Urinary bladder (tissue), 3 donors: ENCODE measurements at regions not wholly inside any gene's neighbourhood (a gene's known extent, or its start where the extent isn't known, plus 50 kb on each side); places are given as distances from the start of the nearest gene placed in this dataset.

Experiments used
- DNase-seq: peaks from one replicate; pipeline ENCODE4 v3.0.0-alpha.2; 2015; ENCODE audit errors: extremely low spot score
- H3K27ac ChIP-seq: one replicate; pipeline ENCODE4 v1.5.1; 2013; ENCODE audit warnings: low read depth, mild to moderate bottlenecking, moderate library complexity
- H3K36me3 ChIP-seq: one replicate; pipeline ENCODE4 v1.6.1; 2013; ENCODE audit warnings: mild to moderate bottlenecking, moderate library complexity; ENCODE audit not compliant: insufficient read depth
- H3K4me1 ChIP-seq: one replicate; pipeline ENCODE4 v1.6.1; 2013; ENCODE audit warnings: mild to moderate bottlenecking, moderate library complexity; ENCODE audit not compliant: insufficient read depth
- H3K4me3 ChIP-seq: one replicate; pipeline ENCODE4 v1.5.1; 2013; ENCODE audit warnings: low read depth, low read length
- WGBS: extraction: QIAGEN DNeasy Blood & Tissue Kit; methylation state at CpG from one replicate; pipeline ENCODE4 v1.1.7; 2013; 5-methylcytosine and 5-hydroxymethylcytosine counted together
- donor health status: healthy with polysubstance abuse.
- donor health status: healthy.

DNA sequence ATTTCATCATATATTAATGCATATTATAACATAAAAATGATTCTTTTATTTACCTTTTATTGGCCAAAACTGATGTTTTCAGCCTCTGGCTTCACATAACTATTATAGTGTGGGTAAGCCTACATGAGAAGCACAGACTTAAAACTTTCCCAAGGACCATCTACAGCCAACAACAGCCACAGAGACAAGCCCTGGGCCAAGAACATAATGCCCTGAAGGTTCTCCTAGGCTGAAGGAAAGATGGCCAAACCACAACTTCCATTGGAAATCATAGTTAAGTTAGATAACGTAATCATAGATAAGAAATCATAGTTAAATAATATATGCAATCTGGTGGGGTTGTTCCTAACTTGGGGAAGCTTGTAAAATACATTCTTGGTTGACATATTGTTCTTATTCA, 280.0 kb upstream of the EMCN start:
- no peak overlapping the region for H3K27ac ChIP-seq
- H3K36me3 ChIP-seq, result no peaks in the 10 kb centered on the region
- no peak for DNase-seq
- H3K4me1 ChIP-seq, result no peaks in the 10 kb centered on the region
- no peak overlapping the region for H3K4me3 ChIP-seq
- WGBS, result 0% methylated on average over 1 of the region's 1 CpG

DNA sequence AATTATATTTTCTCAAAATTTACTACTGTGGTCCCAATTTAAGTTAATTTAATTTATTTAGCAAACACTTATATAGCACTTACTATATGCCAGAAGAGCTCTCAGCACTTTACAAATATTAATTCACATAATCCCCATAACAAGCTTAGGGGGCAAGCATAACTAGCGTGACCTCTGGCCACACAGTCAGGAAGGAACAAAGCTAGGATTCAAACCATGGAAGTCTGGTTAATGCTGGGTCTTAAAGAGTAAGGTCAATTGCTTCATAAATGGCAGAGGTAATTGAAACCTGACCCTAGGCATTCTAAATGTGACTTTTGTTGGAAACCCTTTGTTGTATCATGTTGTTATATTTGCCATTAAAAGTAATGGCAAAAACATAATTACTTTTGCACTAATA, 279.5 kb upstream of the EMCN start:
- 96% methylated on average over 1 of the region's 1 CpG for WGBS
- no peak overlapping the region for H3K27ac ChIP-seq
- H3K4me3 ChIP-seq, result no peak overlapping the region
- H3K36me3 ChIP-seq, result no peaks in the 10 kb centered on the region
- no peak for DNase-seq
- no peaks in the 10 kb centered on the region for H3K4me1 ChIP-seq

DNA sequence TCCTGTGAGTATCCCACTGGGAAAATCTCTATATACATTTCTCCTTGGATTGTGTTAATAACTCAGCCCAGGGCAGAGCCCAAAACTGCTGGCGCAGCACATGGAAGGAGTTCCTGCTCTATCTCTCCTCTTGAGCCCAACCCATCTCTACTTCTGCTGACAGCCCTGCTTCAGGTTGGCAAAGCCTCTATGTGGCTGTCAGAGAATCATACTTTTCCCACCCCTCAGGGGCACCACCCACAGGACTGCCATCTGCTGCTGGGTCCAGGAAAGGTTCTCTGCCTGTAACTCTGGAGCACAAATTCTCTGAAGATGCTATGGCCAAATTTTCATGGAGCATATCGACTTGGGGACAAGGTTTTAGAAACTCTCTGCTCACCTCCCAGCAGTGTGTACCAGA, 278.5 kb upstream of the EMCN start:
- Histone ChIP-seq H3K4me3 (no peak overlapping the region), H3K36me3 (no peaks in the 10 kb centered on the region), H3K4me1 (no peaks in the 10 kb centered on the region), H3K27ac (no peak overlapping the region)
- no peak for DNase-seq
- 89% methylated on average over 2 of the region's 2 CpGs for WGBS

DNA sequence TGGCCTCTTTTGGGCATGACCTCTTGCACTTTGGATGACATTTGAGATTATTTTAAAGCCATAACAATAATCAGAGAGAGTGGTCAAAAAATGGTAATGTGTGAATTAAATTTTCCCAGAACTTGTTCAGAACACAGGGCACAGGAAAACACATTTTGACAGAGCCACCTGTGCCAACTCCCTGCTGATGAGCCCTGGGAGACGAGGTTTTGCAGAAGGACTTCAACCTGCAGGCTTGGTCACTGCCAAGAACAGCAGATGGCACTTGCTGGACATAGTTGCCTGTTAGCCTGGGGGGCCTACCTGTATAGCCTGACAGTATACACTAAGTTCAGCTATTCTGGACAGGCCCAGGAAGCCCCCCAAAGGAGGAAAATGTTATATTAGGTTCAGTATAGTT, 277.8 kb upstream of the EMCN start:
- Histone ChIP-seq H3K27ac (no peak overlapping the region), H3K36me3 (no peaks in the 10 kb centered on the region), H3K4me1 (no peaks in the 10 kb centered on the region), H3K4me3 (no peak overlapping the region)
- WGBS, result 84% methylated on average over 1 of the region's 1 CpG
- DNase-seq, result no peak

DNA sequence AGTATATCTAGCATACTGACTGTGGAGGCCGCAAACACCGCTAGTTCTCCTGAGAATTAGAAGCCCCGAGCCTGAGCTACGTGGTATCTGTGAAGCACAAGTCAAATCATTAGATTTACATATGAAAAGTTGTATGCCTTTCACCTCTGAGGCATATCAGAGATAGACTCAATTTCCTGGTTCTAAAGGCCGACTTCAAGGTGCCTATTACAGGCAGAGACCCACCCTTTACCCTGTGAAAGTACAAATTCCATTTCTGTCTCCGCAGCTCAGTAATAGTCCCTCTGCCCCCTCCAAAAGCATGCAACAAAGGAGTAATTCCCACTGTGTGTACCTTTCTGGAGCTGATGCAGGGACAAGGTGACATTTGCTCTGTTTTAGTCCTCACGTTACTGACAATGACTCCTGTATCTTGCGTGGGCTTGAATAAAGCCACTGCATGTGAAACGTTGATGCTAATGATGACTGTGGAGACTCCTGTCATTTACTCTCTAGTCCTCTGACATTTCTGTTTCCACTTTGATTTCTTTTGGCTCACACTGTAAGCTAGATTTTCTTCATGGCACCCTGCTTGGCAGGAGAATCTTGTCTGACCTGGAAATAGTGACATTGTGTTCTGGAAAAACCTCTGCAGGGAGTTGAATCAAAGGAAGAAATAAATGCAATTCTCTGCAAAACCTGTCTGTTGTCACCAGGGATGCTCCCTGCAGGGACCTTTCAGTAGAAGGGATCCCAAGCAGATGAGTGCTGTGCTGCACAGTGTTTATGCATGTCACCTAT, 273.2 kb upstream of the EMCN start:
- Histone ChIP-seq H3K36me3 (no peaks in the 10 kb centered on the region), H3K4me1 (peaks cover 2% of the 10 kb centered on the region), H3K27ac (no peak overlapping the region), H3K4me3 (no peak overlapping the region)
- no peak for DNase-seq
- WGBS, result 80% methylated on average over 9 of the region's 9 CpGs

DNA sequence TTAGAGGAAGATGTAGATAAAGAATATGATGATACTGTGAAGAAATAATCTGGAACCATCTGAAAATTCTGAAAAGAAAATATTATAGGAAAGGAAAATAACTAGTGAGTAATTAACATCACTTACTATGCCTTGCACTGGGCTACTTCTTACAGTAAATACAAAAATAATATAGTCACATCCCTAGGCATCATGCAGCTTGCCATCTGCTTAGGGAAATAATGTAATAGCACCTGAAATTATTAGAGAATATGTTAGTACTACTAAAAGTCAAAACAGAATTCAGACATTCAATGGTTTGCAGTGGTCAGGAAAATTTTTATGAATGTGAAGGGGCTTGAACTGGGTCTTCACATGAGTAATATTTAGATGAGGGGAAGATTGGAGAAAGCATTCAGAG, 272.2 kb upstream of the EMCN start:
- H3K36me3 ChIP-seq, result no peaks in the 10 kb centered on the region
- no peak overlapping the region for H3K27ac ChIP-seq
- no peak for DNase-seq
- no peak overlapping the region for H3K4me3 ChIP-seq
- peaks cover 2% of the 10 kb centered on the region for H3K4me1 ChIP-seq

DNA sequence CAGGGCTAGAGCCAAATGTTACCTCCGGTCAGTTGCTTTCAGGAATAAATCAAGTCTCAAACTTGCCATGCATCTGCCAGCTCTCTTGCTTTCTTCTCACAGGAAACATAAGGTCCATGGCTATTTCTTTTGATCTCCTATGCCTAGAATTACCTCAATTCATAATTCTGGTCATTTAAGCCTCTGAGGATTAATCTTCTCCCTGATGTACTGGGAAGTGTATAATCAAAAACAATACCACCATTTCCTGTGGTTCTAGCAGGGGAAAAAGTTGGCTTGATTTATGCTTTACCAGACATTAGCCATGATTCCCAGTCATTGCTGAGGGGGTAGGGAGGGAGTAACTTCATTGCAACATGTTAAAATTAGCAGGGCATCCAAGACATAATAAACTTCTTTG, 268.7 kb upstream of the EMCN start:
- no peak for DNase-seq
- peaks cover 2% of the 10 kb centered on the region for H3K4me1 ChIP-seq
- H3K4me3 ChIP-seq, result no peak overlapping the region
- 63% methylated on average over 1 of the region's 1 CpG for WGBS
- H3K36me3 ChIP-seq, result no peaks in the 10 kb centered on the region
- no peak overlapping the region for H3K27ac ChIP-seq

DNA sequence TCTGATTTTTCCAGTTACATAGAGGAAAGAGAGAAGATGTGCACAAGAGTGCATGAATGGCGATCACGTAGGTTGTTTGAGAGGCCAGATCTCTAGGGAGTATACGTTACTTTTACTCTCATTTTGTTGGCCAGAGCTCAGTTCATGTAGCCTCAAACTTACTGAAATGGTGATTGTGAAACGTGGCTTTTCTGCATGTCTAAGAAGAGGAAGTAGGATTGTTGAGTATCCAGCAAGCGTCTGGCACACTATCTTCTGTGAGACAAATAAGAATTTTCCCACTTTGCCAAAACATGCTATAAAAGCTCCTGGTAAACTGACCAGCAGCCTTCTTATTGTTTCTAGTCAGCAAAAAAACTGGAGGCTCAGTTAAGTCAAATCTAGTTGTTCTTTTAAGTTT, 264.5 kb upstream of the EMCN start:
- Histone ChIP-seq H3K36me3 (no peaks in the 10 kb centered on the region), H3K4me1 (peaks cover 2% of the 10 kb centered on the region), H3K4me3 (no peak overlapping the region), H3K27ac (no peak overlapping the region)
- 37% methylated on average over 5 of the region's 5 CpGs for WGBS
- DNase-seq, result no peak

DNA sequence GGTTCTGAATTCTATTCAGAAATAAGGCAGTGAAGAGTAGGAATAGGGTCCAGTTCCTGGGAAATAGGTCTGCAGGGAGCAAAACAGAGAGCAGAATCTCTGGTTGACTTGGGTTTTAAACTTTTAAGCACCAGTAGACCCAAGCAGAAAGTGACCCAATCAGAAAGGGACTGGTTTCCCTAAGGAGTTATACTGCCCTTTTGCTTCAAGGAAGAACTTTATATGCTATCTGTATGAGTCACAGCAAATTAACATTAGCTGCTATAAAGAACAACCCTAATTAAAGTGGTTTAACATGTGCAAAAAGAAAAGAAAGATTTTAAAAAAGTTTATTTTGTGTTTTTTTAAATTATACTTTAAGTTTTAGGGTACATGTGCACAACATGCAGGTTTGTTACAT, 263.6 kb upstream of the EMCN start:
- H3K4me3 ChIP-seq, result no peak overlapping the region
- no peak overlapping the region for H3K27ac ChIP-seq
- H3K4me1 ChIP-seq, result no peaks in the 10 kb centered on the region
- no peaks in the 10 kb centered on the region for H3K36me3 ChIP-seq
- DNase-seq, result no peak

DNA sequence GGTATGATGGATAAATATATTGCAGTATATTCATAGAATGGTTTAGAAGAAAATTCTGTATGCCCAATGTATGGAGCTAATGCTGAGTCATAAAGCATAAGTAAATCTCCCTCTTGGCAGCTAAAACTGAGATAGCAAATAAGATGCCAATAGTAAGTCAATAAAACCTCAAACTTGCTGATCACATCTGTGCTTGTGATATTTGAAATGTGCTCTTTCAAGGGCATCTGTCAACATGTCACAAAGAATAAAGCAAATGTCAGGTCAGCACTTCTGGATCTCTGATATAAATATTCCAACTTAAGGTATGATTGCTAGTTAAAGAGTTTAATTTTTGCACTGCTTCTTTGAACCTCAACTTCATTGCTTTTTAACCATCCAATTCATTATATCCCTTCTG, 262.3 kb upstream of the EMCN start:
- no peak for DNase-seq
- H3K4me3 ChIP-seq, result no peak overlapping the region
- H3K27ac ChIP-seq, result no peak overlapping the region
- H3K36me3 ChIP-seq, result no peaks in the 10 kb centered on the region
- H3K4me1 ChIP-seq, result no peaks in the 10 kb centered on the region

DNA sequence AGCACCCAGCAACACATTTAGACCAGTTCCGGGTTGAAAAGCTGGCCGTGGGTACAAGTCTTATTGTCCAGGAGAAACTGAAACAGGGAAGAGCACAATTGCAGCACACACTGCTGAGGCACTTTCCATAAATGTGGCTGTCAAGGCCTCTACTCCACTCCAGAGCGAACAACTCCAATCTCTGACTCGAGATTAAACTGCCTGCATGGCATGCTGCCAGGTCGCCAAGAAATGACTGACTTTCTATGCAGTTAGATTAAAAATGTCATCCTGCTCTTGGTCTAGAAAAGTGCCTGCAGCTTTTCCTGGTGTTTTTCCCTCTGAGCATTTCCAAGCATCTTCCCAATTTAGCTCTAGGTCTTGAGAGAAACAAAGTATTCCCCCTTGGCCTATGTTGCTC, 260.6 kb upstream of the EMCN start:
- Histone ChIP-seq H3K36me3 (no peaks in the 10 kb centered on the region), H3K4me3 (no peak overlapping the region), H3K4me1 (no peaks in the 10 kb centered on the region), H3K27ac (no peak overlapping the region)
- WGBS, result 67% methylated on average over 5 of the region's 5 CpGs
- DNase-seq, result no peak

DNA sequence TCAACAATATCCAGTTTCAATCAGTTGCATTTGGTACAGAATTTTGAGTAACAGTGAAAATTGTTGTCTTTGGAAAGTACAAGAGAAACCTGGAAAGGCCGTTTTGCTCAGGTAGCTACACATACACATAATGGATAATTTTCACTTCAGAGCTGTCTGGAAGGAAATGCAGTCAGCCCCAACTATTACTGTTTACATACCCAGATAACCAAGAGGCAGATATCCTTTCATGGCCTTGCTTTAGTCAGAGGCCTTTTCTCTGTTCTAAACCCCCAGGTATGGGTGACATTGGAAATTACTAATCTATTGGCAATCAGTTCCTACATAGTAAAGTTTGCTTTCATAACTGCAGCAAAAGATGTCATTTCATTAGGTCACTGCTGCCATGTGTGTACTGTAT, 244.9 kb upstream of the EMCN start:
- DNase-seq, result no peak
- no peak overlapping the region for H3K27ac ChIP-seq
- no peak overlapping the region for H3K4me3 ChIP-seq
- WGBS, result 54% methylated on average over 1 of the region's 1 CpG
- H3K4me1 ChIP-seq, result no peaks in the 10 kb centered on the region
- no peaks in the 10 kb centered on the region for H3K36me3 ChIP-seq

DNA sequence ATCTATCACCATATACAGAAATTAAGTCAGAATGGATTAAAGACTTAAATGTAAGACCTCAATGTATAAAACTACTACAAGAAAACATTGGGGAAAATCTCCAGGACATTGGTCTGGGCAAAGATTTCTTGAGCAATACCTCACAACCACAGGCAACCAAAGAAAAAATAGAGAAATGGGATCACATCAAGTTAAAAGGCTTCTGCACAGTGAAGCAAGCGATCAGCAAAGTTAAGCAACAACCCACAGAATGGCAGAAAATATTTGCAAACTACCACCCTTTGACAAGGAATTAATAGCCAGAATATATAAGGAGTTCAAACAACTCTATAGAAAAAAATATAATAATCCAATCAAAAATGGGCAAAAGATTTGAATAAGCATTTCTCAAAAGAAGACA, 236.9 kb upstream of the EMCN start:
- no peak for DNase-seq
- Histone ChIP-seq H3K4me3 (no peak overlapping the region), H3K27ac (no peak overlapping the region), H3K4me1 (no peaks in the 10 kb centered on the region), H3K36me3 (no peaks in the 10 kb centered on the region)
- 90% methylated on average over 1 of the region's 1 CpG for WGBS

DNA sequence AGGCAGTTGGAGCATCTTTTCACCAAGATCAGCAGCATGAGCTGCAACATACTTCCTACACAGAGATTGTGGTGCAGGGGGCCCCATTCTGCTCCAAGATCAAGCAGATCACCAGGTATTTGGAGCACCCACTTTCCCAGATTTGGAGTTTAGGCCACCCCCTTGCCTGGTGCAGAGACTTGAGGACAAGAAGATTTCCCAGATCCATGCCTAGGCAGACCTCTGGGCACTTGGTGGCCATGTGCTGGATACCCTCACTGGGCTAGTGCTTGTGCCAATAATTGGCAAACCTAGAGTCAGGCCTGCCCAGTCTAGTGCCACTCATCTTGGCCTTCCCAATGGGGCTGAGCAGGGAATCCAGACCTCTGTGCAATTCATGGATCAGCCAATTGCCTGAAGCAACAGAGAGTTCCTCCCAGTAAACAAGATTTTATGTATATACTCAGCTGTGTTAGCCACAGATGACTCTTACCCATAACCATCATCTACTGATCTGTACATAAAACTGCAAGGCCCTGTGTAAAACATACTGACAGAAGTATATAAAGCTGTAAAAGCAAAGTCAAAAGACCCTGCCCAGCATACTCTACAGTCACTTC, 228.4 kb upstream of the EMCN start:
- H3K36me3 ChIP-seq, result no peaks in the 10 kb centered on the region
- no peak overlapping the region for H3K4me3 ChIP-seq
- H3K4me1 ChIP-seq, result no peaks in the 10 kb centered on the region
- H3K27ac ChIP-seq, result no peak overlapping the region
- no peak for DNase-seq

DNA sequence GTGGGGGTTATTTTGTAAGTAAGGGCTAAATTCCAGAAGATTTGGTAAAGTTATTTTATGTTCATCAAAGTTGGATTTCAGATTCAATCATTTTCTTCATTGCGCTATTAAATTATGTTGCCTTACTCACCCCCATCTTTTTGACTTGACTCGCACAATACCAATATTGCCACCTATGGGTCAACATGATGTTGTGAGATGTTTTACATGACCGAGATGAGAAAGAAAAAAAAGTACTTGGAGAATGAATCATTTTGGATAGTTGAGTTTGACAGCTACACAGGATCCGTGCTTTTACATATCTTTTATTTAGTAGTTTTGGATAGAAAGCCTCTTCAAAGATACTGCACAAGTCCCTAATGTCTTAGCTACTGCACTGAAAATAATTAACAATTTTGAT, 224.2 kb upstream of the EMCN start:
- Histone ChIP-seq H3K36me3 (no peaks in the 10 kb centered on the region), H3K4me1 (no peaks in the 10 kb centered on the region), H3K27ac (no peak overlapping the region), H3K4me3 (no peak overlapping the region)
- 67% methylated on average over 4 of the region's 4 CpGs for WGBS
- DNase-seq, result no peak
